Neutrophil (primary cell): ENCODE measurements at regions not wholly inside any gene's neighbourhood (a gene's known extent, or its start where the extent isn't known, plus 50 kb on each side); places are given as distances from the start of the nearest gene placed in this dataset.

Experiments
- H3K27ac ChIP-seq: fragments of 200-600 bp; sonication (generic); 2 replicates; pipeline ENCODE4 v1.5.1; 2016; ENCODE audit warnings: mild to moderate bottlenecking, moderate library complexity
- H3K27me3 ChIP-seq: fragments of 200-600 bp; sonication (generic); 2 replicates; pipeline ENCODE4 v1.6.0; 2016; ENCODE audit warnings: mild to moderate bottlenecking
- H3K36me3 ChIP-seq: fragments of 200-600 bp; sonication (generic); 2 replicates; pipeline ENCODE4 v1.5.1; 2017
- H3K4me1 ChIP-seq, 2 experiments: fragments of 200-600 bp in 1 of 2; sonication (generic) in 1 of 2; 1 replicate in 1 of 2; 2 replicates in 1 of 2; pipeline versions ENCODE4 v1.5.1 to v1.6.1; 2013 to 2016; ENCODE audit warnings: low read depth in 1 of 2, low read length in 1 of 2, mild to moderate bottlenecking in 1 of 2, moderate library complexity in 1 of 2; ENCODE audit not compliant: control insufficient read depth in 1 of 2, insufficient read depth in 1 of 2
- H3K4me3 ChIP-seq, 2 experiments: fragments of 200-600 bp in 1 of 2; sonication (generic) in 1 of 2; 1 replicate in 1 of 2; 2 replicates in 1 of 2; pipeline ENCODE4 v1.5.1; 2013 to 2016; ENCODE audit warnings: low read depth in 1 of 2, low read length in 1 of 2, mild to moderate bottlenecking in 1 of 2, moderate library complexity in 1 of 2
- H3K9me3 ChIP-seq: fragments of 200-600 bp; sonication (generic); 2 replicates; pipeline ENCODE4 v1.5.1; 2016
- TF ChIP-seq, protein P1 (sequence below): fragments of 200-600 bp; sonication (generic); IDR thresholded peaks from 2 replicates; pipeline ENCODE4 v1.5.1; 2016; ENCODE audit warnings: antibody characterized with exemption

DNA sequence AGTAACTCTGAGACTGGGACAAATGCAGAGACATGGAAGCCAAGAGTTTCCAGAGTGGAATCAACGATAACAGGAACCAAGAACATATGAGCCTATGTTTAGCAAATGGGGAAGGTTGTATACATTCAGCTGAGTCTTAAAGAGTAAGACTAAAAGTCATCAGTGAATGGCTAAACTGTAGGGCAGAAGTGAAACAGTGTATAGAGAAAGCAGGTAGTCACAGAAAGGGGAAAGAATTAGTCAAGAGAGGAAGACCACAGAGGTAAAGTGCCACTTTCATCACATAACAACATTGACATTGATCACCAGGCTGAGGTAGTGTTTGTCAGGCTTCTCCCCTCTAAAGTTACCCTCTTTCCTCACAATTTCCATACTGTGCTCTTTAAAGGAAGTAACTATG is 306.5 kb upstream of the SPTLC3 start:
- Histone ChIP-seq H3K27me3 (no peaks in the 10 kb centered on the region), H3K27ac (no peak overlapping the region), H3K4me1 (no peaks in the 10 kb centered on the region), H3K9me3 (no peaks in the 10 kb centered on the region), H3K36me3 (no peaks in the 10 kb centered on the region), H3K4me3 (no peak overlapping the region)
- TF ChIP-seq, protein P1, sequence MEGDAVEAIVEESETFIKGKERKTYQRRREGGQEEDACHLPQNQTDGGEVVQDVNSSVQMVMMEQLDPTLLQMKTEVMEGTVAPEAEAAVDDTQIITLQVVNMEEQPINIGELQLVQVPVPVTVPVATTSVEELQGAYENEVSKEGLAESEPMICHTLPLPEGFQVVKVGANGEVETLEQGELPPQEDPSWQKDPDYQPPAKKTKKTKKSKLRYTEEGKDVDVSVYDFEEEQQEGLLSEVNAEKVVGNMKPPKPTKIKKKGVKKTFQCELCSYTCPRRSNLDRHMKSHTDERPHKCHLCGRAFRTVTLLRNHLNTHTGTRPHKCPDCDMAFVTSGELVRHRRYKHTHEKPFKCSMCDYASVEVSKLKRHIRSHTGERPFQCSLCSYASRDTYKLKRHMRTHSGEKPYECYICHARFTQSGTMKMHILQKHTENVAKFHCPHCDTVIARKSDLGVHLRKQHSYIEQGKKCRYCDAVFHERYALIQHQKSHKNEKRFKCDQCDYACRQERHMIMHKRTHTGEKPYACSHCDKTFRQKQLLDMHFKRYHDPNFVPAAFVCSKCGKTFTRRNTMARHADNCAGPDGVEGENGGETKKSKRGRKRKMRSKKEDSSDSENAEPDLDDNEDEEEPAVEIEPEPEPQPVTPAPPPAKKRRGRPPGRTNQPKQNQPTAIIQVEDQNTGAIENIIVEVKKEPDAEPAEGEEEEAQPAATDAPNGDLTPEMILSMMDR: no peak

DNA sequence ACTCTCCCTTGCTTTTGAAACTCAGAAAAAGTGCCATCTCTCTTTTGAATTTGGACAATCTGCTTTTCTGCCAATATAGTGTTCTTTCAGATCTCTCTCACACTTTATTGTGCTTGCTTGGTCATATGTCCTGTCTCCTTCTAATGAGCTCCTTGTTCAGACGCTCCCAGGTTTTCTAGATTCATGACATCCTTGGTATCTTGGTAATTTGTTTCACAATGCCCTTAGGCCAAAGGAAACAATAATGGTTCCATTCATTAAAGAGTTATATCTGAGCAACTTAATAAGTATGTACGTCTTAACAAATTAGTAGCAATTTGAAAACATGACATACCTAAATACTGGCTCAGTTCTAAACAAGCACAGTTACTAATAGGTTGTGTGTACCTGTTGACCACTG is 293.4 kb upstream of the SPTLC3 start:
- Histone ChIP-seq H3K4me1 (no peaks in the 10 kb centered on the region), H3K27ac (no peak overlapping the region), H3K36me3 (no peaks in the 10 kb centered on the region), H3K4me3 (no peak overlapping the region), H3K27me3 (no peaks in the 10 kb centered on the region), H3K9me3 (no peaks in the 10 kb centered on the region)
- TF ChIP-seq, protein P1: no peak

DNA sequence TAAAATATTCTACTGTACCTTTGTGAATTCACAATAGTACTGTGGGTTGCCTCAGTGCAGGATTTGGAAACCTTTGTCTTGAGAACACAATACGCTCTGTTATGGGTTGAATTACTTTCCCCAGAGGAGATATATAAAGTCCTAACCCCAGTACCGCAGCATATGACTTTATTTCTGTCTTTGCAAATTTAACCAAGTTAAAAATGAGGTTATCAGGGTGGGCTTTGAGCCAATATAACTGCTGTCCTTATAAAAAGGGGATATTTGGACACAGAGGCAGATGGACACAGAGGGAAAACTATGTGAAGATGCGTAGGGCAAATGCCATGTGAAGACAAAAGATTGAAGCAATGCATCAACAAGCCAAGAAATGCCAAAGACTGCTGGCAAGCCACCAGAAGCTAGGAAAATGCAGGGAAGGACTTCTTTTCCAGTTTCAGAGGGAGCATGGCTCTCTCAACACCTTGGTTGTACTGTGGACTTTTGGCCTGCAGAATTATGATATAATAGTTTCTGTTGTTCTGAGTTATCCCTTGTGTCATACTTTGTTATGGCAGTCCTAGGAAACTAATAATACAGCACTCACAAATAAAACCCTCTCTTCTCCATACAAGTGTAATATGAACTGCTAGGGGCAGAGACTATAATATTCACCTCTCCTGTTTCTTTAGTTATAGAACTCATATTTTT is 292.6 kb upstream of the SPTLC3 start:
- H3K27me3 ChIP-seq: no peaks in the 10 kb centered on the region
- no peak overlapping the region for H3K27ac ChIP-seq
- H3K4me3 ChIP-seq: no peak overlapping the region
- TF ChIP-seq, protein P1: no peak
- no peaks in the 10 kb centered on the region for H3K36me3 ChIP-seq
- H3K4me1 ChIP-seq: no peaks in the 10 kb centered on the region
- no peaks in the 10 kb centered on the region for H3K9me3 ChIP-seq

DNA sequence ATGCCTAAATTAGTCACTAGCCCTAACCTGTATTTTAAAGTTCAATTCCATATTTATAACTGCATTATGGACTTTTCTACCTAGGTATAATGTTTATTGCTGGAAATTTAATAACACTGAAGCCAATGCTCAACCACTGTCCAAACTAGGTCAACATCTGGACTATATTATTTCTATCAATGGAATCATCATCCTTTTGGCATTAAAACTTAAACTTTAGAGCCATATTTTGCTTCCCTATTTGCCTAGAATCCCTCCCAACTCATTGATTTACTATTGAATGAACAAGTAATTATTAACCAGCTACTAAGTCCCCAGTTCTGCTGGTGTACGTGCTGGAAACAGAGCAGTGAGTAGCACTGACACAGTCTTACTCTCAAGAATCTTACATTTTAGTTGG is 291.7 kb upstream of the SPTLC3 start:
- Histone ChIP-seq H3K27ac (no peak overlapping the region), H3K4me3 (no peak overlapping the region), H3K4me1 (no peaks in the 10 kb centered on the region), H3K9me3 (no peaks in the 10 kb centered on the region), H3K36me3 (no peaks in the 10 kb centered on the region), H3K27me3 (no peaks in the 10 kb centered on the region)
- TF ChIP-seq, protein P1: no peak

DNA sequence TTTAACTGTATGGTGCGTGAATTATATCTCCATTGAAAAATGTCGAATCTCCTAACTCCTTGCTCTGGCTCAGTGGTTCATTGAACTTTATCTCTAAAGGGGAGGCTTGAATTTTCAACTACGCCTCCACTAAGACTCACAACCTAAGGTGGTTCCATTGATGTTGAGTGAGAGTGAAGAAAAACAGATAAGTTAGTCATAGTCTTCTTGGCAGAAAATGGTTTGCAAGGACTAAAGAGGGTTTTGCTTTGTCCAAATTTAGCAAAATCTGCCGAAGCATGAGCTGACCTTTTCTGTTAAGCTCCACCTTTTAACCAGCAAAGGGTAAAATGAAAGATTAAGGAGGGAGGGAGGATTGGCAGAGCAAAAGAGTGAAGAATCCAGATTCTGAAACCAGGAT is 290.2 kb upstream of the SPTLC3 start:
- Histone ChIP-seq H3K27ac (no peak overlapping the region), H3K36me3 (no peaks in the 10 kb centered on the region), H3K9me3 (no peaks in the 10 kb centered on the region), H3K4me3 (no peak overlapping the region), H3K4me1 (no peaks in the 10 kb centered on the region), H3K27me3 (no peaks in the 10 kb centered on the region)
- TF ChIP-seq, protein P1: no peak

DNA sequence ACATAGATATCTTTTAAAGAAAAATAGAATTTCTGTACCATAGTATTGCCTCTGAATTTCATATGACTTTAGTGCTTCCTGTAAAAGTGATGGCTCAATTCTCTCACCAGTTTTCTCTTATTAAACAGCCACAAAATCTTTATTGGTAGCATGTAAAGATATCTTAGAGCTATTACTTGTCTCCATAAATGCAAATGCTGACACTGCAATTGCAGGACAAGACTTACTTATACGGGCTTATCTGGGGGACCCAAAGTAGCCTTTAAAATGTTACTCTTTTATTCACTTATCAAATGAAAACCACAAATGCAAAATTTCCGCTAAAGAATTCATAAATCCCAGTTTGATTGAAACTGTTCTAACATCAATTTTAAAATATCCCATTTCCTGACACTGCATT is 287.1 kb upstream of the SPTLC3 start:
- H3K9me3 ChIP-seq: no peaks in the 10 kb centered on the region
- H3K4me3 ChIP-seq: no peak overlapping the region
- H3K36me3 ChIP-seq: no peaks in the 10 kb centered on the region
- no peak overlapping the region for H3K27ac ChIP-seq
- H3K27me3 ChIP-seq: no peaks in the 10 kb centered on the region
- TF ChIP-seq, protein P1: no peak
- no peaks in the 10 kb centered on the region for H3K4me1 ChIP-seq
